HEK293 (cell line): ENCODE measurements at regions not wholly inside any gene's neighbourhood (a gene's known extent, or its start where the extent isn't known, plus 50 kb on each side); places are given as distances from the start of the nearest gene placed in this dataset.
"Not testable (repeated sequence)": the region's sequence is repeated elsewhere in the genome, so short reads cannot be mapped to it uniquely, and the experiment has no call there.

ENCODE experiments used
- CTCF ChIA-PET: fragments of 350-600 bp; formaldehyde crosslinking; extraction: SDS; loops from one replicate; lab custom pipeline; 2021; ENCODE audit warnings: antibody characterized with exemption; lab: Yijun Ruan, JAX
- POLR2A ChIA-PET: fragments of 300-600 bp; formaldehyde crosslinking; extraction: SDS; loops from one replicate; lab custom pipeline; 2020; ENCODE audit warnings: antibody characterized with exemption, inconsistent platforms; lab: Yijun Ruan, JAX
- H3K27ac ChIP-seq: fragments of 200-500 bp; sonication (Bioruptor generic); 2 replicates; pipeline ENCODE4 v1.5.1; 2014; ENCODE audit warnings: low read depth, low read length, control low read depth, inconsistent platforms; ENCODE audit errors: extremely low read depth
- H3K36me3 ChIP-seq, 2 experiments: fragments of 200-500 bp in 1 of 2; sonication (Bioruptor generic) in 1 of 2; 1 replicate in 1 of 2; 2 replicates in 1 of 2; pipeline ENCODE4 v1.5.1; 2014 to 2017; ENCODE audit warnings: inconsistent platforms in 2 of 2, low read length in 2 of 2; ENCODE audit not compliant: control insufficient read depth in 2 of 2, insufficient read depth in 1 of 2
- H3K4me1 ChIP-seq: fragments of 200-500 bp; sonication (Bioruptor generic); 2 replicates; pipeline ENCODE4 v1.5.1; 2014; ENCODE audit warnings: mild to moderate bottlenecking, low read length, inconsistent platforms; ENCODE audit not compliant: control insufficient read depth, insufficient read depth
- H3K4me3 ChIP-seq: 2 replicates; pipeline ENCODE4 v1.5.1; 2011; ENCODE audit warnings: low read depth, mild to moderate bottlenecking, control low read depth, low read length, moderate library complexity
- H3K9me3 ChIP-seq: fragments of 200-500 bp; sonication (Bioruptor generic); 2 replicates; pipeline ENCODE4 v1.5.1; 2014; ENCODE audit warnings: low read depth, low read length, inconsistent platforms; ENCODE audit not compliant: control insufficient read depth, insufficient read depth
- ATF2 ChIP-seq: fragments of 450-650 bp; formaldehyde crosslinking; IDR thresholded peaks from 2 replicates; pipeline ENCODE4 v1.5.1; 2016; ENCODE audit warnings: missing biosample characterization, missing genetic modification characterization, low read depth
- ZNF280D ChIP-seq: fragments of 450-650 bp; formaldehyde crosslinking; IDR thresholded peaks from 2 replicates; pipeline ENCODE4 v1.5.1; 2016; ENCODE audit warnings: missing biosample characterization, missing genetic modification characterization

GRCh38 chr10:47695149-47695548 is 68.2 kb downstream of the SYT15B start:
- H3K4me1 ChIP-seq, H3K9me3 ChIP-seq, H3K27ac ChIP-seq, POLR2A ChIA-PET, H3K4me3 ChIP-seq, CTCF ChIA-PET, H3K36me3 ChIP-seq: not testable (repeated sequence)

- CTCF ChIA-PET, H3K36me3 ChIP-seq, H3K4me1 ChIP-seq, H3K27ac ChIP-seq, POLR2A ChIA-PET, H3K9me3 ChIP-seq, H3K4me3 ChIP-seq: not testable (repeated sequence)
Observed at GRCh38 chr10:47690304-47690703, 73.1 kb downstream of the SYT15B start.

- CTCF ChIA-PET, H3K36me3 ChIP-seq, H3K4me3 ChIP-seq, POLR2A ChIA-PET, H3K4me1 ChIP-seq, H3K9me3 ChIP-seq, H3K27ac ChIP-seq: not testable (repeated sequence)
Observed at GRCh38 chr10:47683826-47684475, 79.4 kb downstream of the SYT15B start.

GRCh38 chr10:47681638-47681990 is 81.8 kb downstream of the SYT15B start:
- H3K9me3 ChIP-seq, POLR2A ChIA-PET, H3K36me3 ChIP-seq, H3K4me1 ChIP-seq, H3K4me3 ChIP-seq, CTCF ChIA-PET, H3K27ac ChIP-seq: not testable (repeated sequence)

GRCh38 chr10:47680848-47681637 is 82.3 kb downstream of the SYT15B start:
- CTCF ChIA-PET, H3K36me3 ChIP-seq, H3K4me1 ChIP-seq, H3K4me3 ChIP-seq, H3K27ac ChIP-seq, POLR2A ChIA-PET, H3K9me3 ChIP-seq: not testable (repeated sequence)

GRCh38 chr10:47676102-47676501 is 87.3 kb downstream of the SYT15B start:
- H3K9me3 ChIP-seq, H3K27ac ChIP-seq, POLR2A ChIA-PET, H3K4me3 ChIP-seq, H3K4me1 ChIP-seq, CTCF ChIA-PET, H3K36me3 ChIP-seq: not testable (repeated sequence)
- TF ChIP-seq ATF2 (tag by site-specific recombination), result peak; percentile 43; the same call in 1 of the 2 replicates

GRCh38 chr10:47675577-47675976 is 87.8 kb downstream of the SYT15B start:
- H3K9me3 ChIP-seq, H3K4me3 ChIP-seq, CTCF ChIA-PET, H3K27ac ChIP-seq: not testable (repeated sequence)
- 0 out of 2 replicates have a peak, but pooled peaks have one; percentile 22 for TF ChIP-seq ZNF280D
- TF ChIP-seq, all 188 proteins: peak for 1; not testable (repeated sequence) for 187
- H3K36me3 ChIP-seq, H3K4me1 ChIP-seq, POLR2A ChIA-PET: not testable (repeated sequence)

GRCh38 chr10:47673128-47673527 is 90.3 kb downstream of the SYT15B start:
- H3K9me3 ChIP-seq, H3K4me1 ChIP-seq, POLR2A ChIA-PET, H3K4me3 ChIP-seq, H3K36me3 ChIP-seq, CTCF ChIA-PET, H3K27ac ChIP-seq: not testable (repeated sequence)

GRCh38 chr10:47670857-47671256 is 92.5 kb downstream of the SYT15B start:
- H3K27ac ChIP-seq, H3K36me3 ChIP-seq, H3K9me3 ChIP-seq, H3K4me3 ChIP-seq, POLR2A ChIA-PET, CTCF ChIA-PET, H3K4me1 ChIP-seq: not testable (repeated sequence)
